Peyer's patch (tissue), 4 donors: ENCODE measurements at regions not wholly inside any gene's neighbourhood (a gene's known extent, or its start where the extent isn't known, plus 50 kb on each side); places are given as distances from the start of the nearest gene placed in this dataset.

Experiments used
- CTCF ChIP-seq, 6 experiments: fragments of 450-650 bp in 4 of 6; fragments of 200-600 bp in 2 of 6; sonication (generic) in 1 of 6; IDR thresholded peaks; one replicate each; pipeline ENCODE4 v1.5.1; 2017 to 2019; ENCODE audit warnings: antibody characterized with exemption in 6 of 6, mild to moderate bottlenecking in 3 of 6, moderate library complexity in 1 of 6
- POLR2A ChIP-seq, 2 donors: fragments of 450-650 bp; IDR thresholded peaks; one replicate each; pipeline ENCODE4 v1.5.1; 2017; ENCODE audit warnings: antibody characterized with exemption in 2 of 2, mild to moderate bottlenecking in 2 of 2, moderate library complexity in 2 of 2

- TF ChIP-seq CTCF (IDR thresholded peaks at IDR 0.05) (no peak), POLR2A (IDR thresholded peaks at IDR 0.05) (no peak)
Observed at GRCh38 chr5:34485768-34486030, 170.4 kb upstream of the RAI14 start.
